A549 (cell line): ENCODE measurements at regions not wholly inside any gene's neighbourhood (a gene's known extent, or its start where the extent isn't known, plus 50 kb on each side); places are given as distances from the start of the nearest gene placed in this dataset.

ENCODE experiments used
- ATAC-seq, 2 experiments: fragments of 200-7000 bp in 1 of 2; fragments of >200 bp in 1 of 2; cut with Nextera tagmentation in 1 of 2; cut with Tn5 transposase in 1 of 2; 3 replicates each; pipeline versions ENCODE4 v1.8.0 to v1.9.1; 2018 to 2020; ENCODE audit warnings: mild to moderate bottlenecking in 1 of 2, moderate library complexity in 1 of 2
- CTCF ChIA-PET: fragments of 300-600 bp; sonication (Branson Sonifier 250); formaldehyde crosslinking; extraction: SDS; loops from one replicate; lab custom pipeline; 2021; ENCODE audit warnings: antibody characterized with exemption, inconsistent platforms; lab: Yijun Ruan, JAX
- POLR2A ChIA-PET: fragments of 350-600 bp; formaldehyde crosslinking; extraction: SDS; loops from one replicate; lab custom pipeline; 2021; ENCODE audit warnings: antibody characterized with exemption, inconsistent platforms; lab: Yijun Ruan, JAX
- DNase-seq, 2 experiments: peaks; one replicate each; pipeline versions ENCODE4 v3.0.0 to v3.0.0-alpha.2; 2011 to 2016; ENCODE audit warnings: low read depth in 1 of 2, low spot score in 1 of 2
- FAIRE-seq: peaks from 2 replicates; lab custom pipeline; 2011; peaks lifted over from hg19 to GRCh38; lab: Jason Lieb, UNC
- H3K27ac ChIP-seq, 2 experiments: fragments of >200 bp; sonication (Bioruptor Twin); formaldehyde crosslinking; 3 replicates each; pipeline ENCODE4 v1.5.1; 2016 to 2017
- H3K4me1 ChIP-seq: fragments of >200 bp; sonication (Bioruptor Twin); formaldehyde crosslinking; 3 replicates; pipeline ENCODE4 v1.6.1; 2016
- H3K4me2 ChIP-seq: fragments of >200 bp; sonication (Bioruptor Twin); formaldehyde crosslinking; 3 replicates; pipeline ENCODE4 v1.6.1; 2016
- H3K4me3 ChIP-seq: fragments of >200 bp; sonication (Bioruptor Twin); formaldehyde crosslinking; 3 replicates; pipeline ENCODE4 v1.5.1; 2016
- H3K9me3 ChIP-seq: fragments of >200 bp; sonication (Bioruptor Twin); formaldehyde crosslinking; 3 replicates; pipeline ENCODE4 v1.6.1; 2016
- ATOH8 ChIP-seq: fragments of 250-450 bp; sonication (Bioruptor Pico); IDR thresholded peaks from 2 replicates; pipeline ENCODE4 v1.5.0; 2020; ENCODE audit warnings: low read depth, mild to moderate bottlenecking, moderate library complexity
- BCL3 ChIP-seq: fragments of >200 bp; sonication (Bioruptor Twin); formaldehyde crosslinking; IDR thresholded peaks from 3 replicates; pipeline ENCODE4 v1.6.1; 2016
- CBX2 ChIP-seq: fragments of 200-600 bp; sonication (generic); IDR thresholded peaks from 2 replicates; pipeline ENCODE4 v1.6.1; 2016; ENCODE audit warnings: low read depth, mild to moderate bottlenecking, borderline replicate concordance
- CHD4 ChIP-seq: fragments of 200-600 bp; sonication (generic); IDR thresholded peaks from 2 replicates; pipeline ENCODE4 v1.6.1; 2016; ENCODE audit warnings: antibody characterized with exemption, mild to moderate bottlenecking, borderline replicate concordance
- CTCF ChIP-seq: fragments of >200 bp; sonication (Bioruptor Twin); formaldehyde crosslinking; IDR thresholded peaks from 3 replicates; pipeline ENCODE4 v1.5.1; 2016
- E2F6 ChIP-seq: IDR thresholded peaks from 2 replicates; pipeline ENCODE4 v1.6.1; 2012; ENCODE audit warnings: low read depth, borderline replicate concordance
- EHF ChIP-seq: fragments of 250-450 bp; sonication (Bioruptor Pico); IDR thresholded peaks from 2 replicates; pipeline ENCODE4 v1.5.0; 2020; ENCODE audit warnings: mild to moderate bottlenecking
- ESRRA ChIP-seq: fragments of 150-350 bp; IDR thresholded peaks from 2 replicates; pipeline ENCODE4 v1.6.1; 2014; ENCODE audit warnings: mild to moderate bottlenecking, low read length, borderline replicate concordance
- FOXS1 ChIP-seq: fragments of 250-450 bp; sonication (Bioruptor Pico); IDR thresholded peaks from 2 replicates; pipeline ENCODE4 v1.5.0; 2020; ENCODE audit warnings: mild to moderate bottlenecking, moderate library complexity
- GATA3 ChIP-seq: IDR thresholded peaks from 2 replicates; pipeline ENCODE4 v1.6.1; 2012; ENCODE audit warnings: borderline replicate concordance
- HDAC2 ChIP-seq: fragments of 200-600 bp; sonication (generic); IDR thresholded peaks from 2 replicates; pipeline ENCODE4 v1.6.1; 2016
- HOXA7 ChIP-seq: fragments of 250-450 bp; sonication (Bioruptor Pico); IDR thresholded peaks from 2 replicates; pipeline ENCODE4 v1.5.0; 2020; ENCODE audit warnings: mild to moderate bottlenecking, moderate library complexity
- HOXB5 ChIP-seq: fragments of 250-450 bp; sonication (Bioruptor Pico); IDR thresholded peaks from 2 replicates; pipeline ENCODE4 v1.5.0; 2020; ENCODE audit warnings: mild to moderate bottlenecking, moderate library complexity
- KDM5A ChIP-seq: fragments of 200-600 bp; sonication (generic); IDR thresholded peaks from 2 replicates; pipeline ENCODE4 v1.6.1; 2016; ENCODE audit warnings: antibody characterized with exemption, mild to moderate bottlenecking
- MAFK ChIP-seq: fragments of 450-650 bp; IDR thresholded peaks from 2 replicates; pipeline ENCODE4 v1.6.1; 2014; ENCODE audit not compliant: partially characterized antibody
- MAZ ChIP-seq: fragments of 150-350 bp; IDR thresholded peaks from 2 replicates; pipeline ENCODE4 v1.6.1; 2014; ENCODE audit warnings: antibody characterized with exemption, low read depth, low read length, borderline replicate concordance
- NPAS2 ChIP-seq: fragments of 250-450 bp; sonication (Bioruptor Pico); IDR thresholded peaks from 2 replicates; pipeline ENCODE4 v1.8.0; 2022; ENCODE audit warnings: mild to moderate bottlenecking, moderate library complexity, borderline replicate concordance
- PBX3 ChIP-seq: IDR thresholded peaks from 2 replicates; pipeline ENCODE4 v1.6.1; 2012
- POLR2AphosphoS2 ChIP-seq: conservative IDR thresholded peaks from 2 replicates; pipeline ENCODE4 v1.6.1; 2012; ENCODE audit warnings: low read length, improper control_type of control experiment, inconsistent platforms
- RFX5 ChIP-seq: fragments of 450-650 bp; IDR thresholded peaks from 2 replicates; pipeline ENCODE4 v1.7.1; 2014; ENCODE audit warnings: antibody characterized with exemption, mild to moderate bottlenecking, moderate library complexity
- RNF2 ChIP-seq: fragments of 200-600 bp; sonication (generic); IDR thresholded peaks from 2 replicates; pipeline ENCODE4 v1.6.1; 2016; ENCODE audit warnings: low read depth, mild to moderate bottlenecking, antibody characterized with exemption, moderate library complexity, borderline replicate concordance
- TP53 ChIP-seq: fragments of 250-450 bp; sonication (Bioruptor Pico); IDR thresholded peaks from 2 replicates; pipeline ENCODE4 v1.5.0; 2021; ENCODE audit warnings: mild to moderate bottlenecking, moderate library complexity
- USF2 ChIP-seq: fragments of 450-650 bp; IDR thresholded peaks from 2 replicates; pipeline ENCODE4 v1.6.1; 2014; ENCODE audit warnings: antibody characterized with exemption
- ZFP36 ChIP-seq: fragments of 450-650 bp; IDR thresholded peaks from 2 replicates; pipeline ENCODE4 v1.6.1; 2014; ENCODE audit warnings: borderline replicate concordance; ENCODE audit not compliant: partially characterized antibody
- WGBS: methylation state at CpG from one replicate; pipeline ENCODE4 v1.1.6; 2017; ENCODE audit errors: missing lambda C conversion rate; 5-methylcytosine and 5-hydroxymethylcytosine counted together

GRCh38 chr5:92805446-92805845, 775.6 kb downstream of the NR2F1-AS1 start (continued):
- no peak for TF ChIP-seq CHD4
- TF ChIP-seq ESRRA, result no peak
- no peak for TF ChIP-seq KDM5A
- TF ChIP-seq, all 56 proteins: peak for 0

- H3K4me3 ChIP-seq, result no peak overlapping the region
- no peak overlapping the region for H3K27ac ChIP-seq
- ChIA-PET CTCF (no interaction called here), POLR2A (no interaction called here)
- WGBS, result 50% methylated on average over 7 of the region's 7 CpGs
- H3K9me3 ChIP-seq, result no peaks in the 10 kb centered on the region
- FAIRE-seq, result peak; percentile 81
- H3K4me2 ChIP-seq, result peak overlapping the region; percentile 25
- H3K4me1 ChIP-seq, result peaks cover 13% of the 10 kb centered on the region
- DNase-seq, result peak in 1 of 2 experiments; percentile 29
- no peak for TF ChIP-seq EHF (CRISPR knock-in tag)
- TF ChIP-seq HDAC2, result no peak
- no peak for TF ChIP-seq E2F6
- peak; percentile 71 for TF ChIP-seq GATA3
- ATAC-seq, result peak in 1 of 2 experiments; percentile 51; a peak in 3 of 6 replicates
These were observed 779.1 kb downstream of the NR2F1-AS1 start for GRCh38 chr5:92801911-92802310.

GRCh38 chr5:92800365-92800764, 780.7 kb downstream of the NR2F1-AS1 start:
- peaks cover 13% of the 10 kb centered on the region for H3K4me1 ChIP-seq
- FAIRE-seq (no peak), DNase-seq (peak in 1 of 2 experiments; percentile 10), ATAC-seq (no peak; a peak in 1 of 6 replicates)
- POLR2A ChIA-PET, result no interaction called here
- H3K9me3 ChIP-seq, result no peaks in the 10 kb centered on the region
- no peak overlapping the region for H3K4me3 ChIP-seq
- no peak overlapping the region for H3K27ac ChIP-seq
- TF ChIP-seq NPAS2 (CRISPR knock-in tag), result no peak
- TF ChIP-seq RFX5, result no peak
- TF ChIP-seq CHD4, result no peak
- no peak for TF ChIP-seq FOXS1 (CRISPR knock-in tag)
- TF ChIP-seq CTCF, result no peak
- TF ChIP-seq CBX2, result no peak
- TF ChIP-seq USF2, result no peak
- no peak for TF ChIP-seq POLR2AphosphoS2
- no peak for TF ChIP-seq ATOH8 (CRISPR knock-in tag)
- TF ChIP-seq MAFK, result no peak
- no peak for TF ChIP-seq RNF2
- TF ChIP-seq KDM5A, result no peak
- TF ChIP-seq HOXB5 (CRISPR knock-in tag), result no peak
- no peak for TF ChIP-seq PBX3
- no peak for TF ChIP-seq MAZ
- TF ChIP-seq ZFP36, result no peak
- TF ChIP-seq HOXA7 (CRISPR knock-in tag), result no peak
- no peak for TF ChIP-seq BCL3
- no peak for TF ChIP-seq E2F6
- no peak for TF ChIP-seq TP53 (CRISPR knock-in tag)
- peak overlapping the region; percentile 8; the same call in 1 of the 3 replicates for H3K4me2 ChIP-seq
- CTCF ChIA-PET, result no interaction called here
